ENCODE measurements at regions not wholly inside any gene's neighbourhood (a gene's known extent, or its start where the extent isn't known, plus 50 kb on each side); places are given as distances from the start of the nearest gene placed in this dataset.

GRCh38 chr2:81235601-81236000 is 931.0 kb upstream of the LRRTM1 start:
- DNase-seq: no peak

- no peak for DNase-seq
Measured at GRCh38 chr2:81234711-81235110, 930.2 kb upstream of the LRRTM1 start.

GRCh38 chr2:81225756-81226155 is 921.2 kb upstream of the LRRTM1 start:
- no peak for DNase-seq

- no peak for DNase-seq
Measured at GRCh38 chr2:81213598-81213997, 909.0 kb upstream of the LRRTM1 start.

- no peak for DNase-seq
Measured at GRCh38 chr2:81206216-81206615, 901.7 kb upstream of the LRRTM1 start.

GRCh38 chr2:81196933-81197628 is 892.5 kb upstream of the LRRTM1 start:
- DNase-seq: no peak

GRCh38 chr2:81196383-81196851 is 891.9 kb upstream of the LRRTM1 start:
- DNase-seq: no peak

- DNase-seq: no peak
Measured at GRCh38 chr2:81195774-81196382, 891.3 kb upstream of the LRRTM1 start.

GRCh38 chr2:81195017-81195773 is 890.6 kb upstream of the LRRTM1 start:
- no peak for DNase-seq

GRCh38 chr2:81194581-81194980 is 890.0 kb upstream of the LRRTM1 start:
- DNase-seq: no peak

- no peak for DNase-seq
Measured at GRCh38 chr2:81194176-81194575, 889.6 kb upstream of the LRRTM1 start.

- DNase-seq: no peak
Measured at GRCh38 chr2:81181845-81182244, 877.3 kb upstream of the LRRTM1 start.

GRCh38 chr2:81171447-81171846 is 866.9 kb upstream of the LRRTM1 start:
- DNase-seq: no peak

- DNase-seq: no peak
Measured at GRCh38 chr2:81163583-81163982, 859.0 kb upstream of the LRRTM1 start.

- DNase-seq: no peak
Measured at GRCh38 chr2:81158505-81158904, 854.0 kb upstream of the LRRTM1 start.

GRCh38 chr2:81148323-81148722 is 843.8 kb upstream of the LRRTM1 start:
- no peak for DNase-seq

GRCh38 chr2:81136296-81136695 is 831.7 kb upstream of the LRRTM1 start:
- no peak for DNase-seq

GRCh38 chr2:81097361-81097760 is 792.8 kb upstream of the LRRTM1 start:
- no peak for DNase-seq

GRCh38 chr2:81093031-81093430 is 788.5 kb upstream of the LRRTM1 start:
- no peak for DNase-seq

GRCh38 chr2:81087646-81088045 is 783.1 kb upstream of the LRRTM1 start:
- DNase-seq: no peak

- DNase-seq: no peak
Measured at GRCh38 chr2:81084101-81084500, 779.5 kb upstream of the LRRTM1 start.

GRCh38 chr2:81078631-81079030 is 774.1 kb upstream of the LRRTM1 start:
- no peak for DNase-seq

- DNase-seq: no peak
Measured at GRCh38 chr2:81078102-81078501, 773.5 kb upstream of the LRRTM1 start.

GRCh38 chr2:81077396-81077795 is 772.8 kb upstream of the LRRTM1 start:
- no peak for DNase-seq
